SK-N-SH (cell line): ENCODE measurements at regions not wholly inside any gene's neighbourhood (a gene's known extent, or its start where the extent isn't known, plus 50 kb on each side); places are given as distances from the start of the nearest gene placed in this dataset.
"Not testable (repeated sequence)": the region's sequence is repeated elsewhere in the genome, so short reads cannot be mapped to it uniquely, and the experiment has no call there.

Source experiments
- CTCF ChIA-PET: fragments of 300-600, 350-600 bp; formaldehyde crosslinking; extraction: SDS; loops from one replicate; lab custom pipeline; 2021; lab: Yijun Ruan, JAX
- POLR2A ChIA-PET: fragments of 350-600 bp; sonication (Branson Sonifier 250); formaldehyde crosslinking; extraction: SDS; loops from one replicate; lab custom pipeline; 2020; ENCODE audit warnings: antibody characterized with exemption, inconsistent platforms; lab: Yijun Ruan, JAX
- DNase-seq: peaks from one replicate; pipeline ENCODE4 v3.0.0; 2012
- H2AFZ ChIP-seq: fragments of 200-600 bp; sonication (generic); 2 replicates; pipeline ENCODE4 v1.8.1; 2016; ENCODE audit warnings: antibody characterized with exemption, mild to moderate bottlenecking, low read depth
- H3F3A ChIP-seq: fragments of 200-600 bp; sonication (generic); replicated peaks from 2 replicates; pipeline ENCODE3; 2016; ENCODE audit warnings: antibody characterized with exemption, mild to moderate bottlenecking; ENCODE audit not compliant: insufficient read depth
- H3K27ac ChIP-seq, 2 experiments: fragments of 200-500 bp in 1 of 2; fragments of 200-600 bp in 1 of 2; sonication (Bioruptor generic) in 1 of 2; sonication (generic), shearing (Covaris generic) in 1 of 2; 2 replicates each; pipeline versions ENCODE4 v1.5.1 to v1.6.1; 2014 to 2016; ENCODE audit warnings: low read depth in 2 of 2, inconsistent platforms in 1 of 2, low read length in 1 of 2, mild to moderate bottlenecking in 1 of 2, mixed read lengths in 1 of 2
- H3K27me3 ChIP-seq: fragments of 200-600 bp; sonication (generic), shearing (Covaris generic); 2 replicates; pipeline ENCODE4 v1.6.1; 2016; ENCODE audit warnings: mixed run types; ENCODE audit not compliant: insufficient read depth
- H3K36me3 ChIP-seq, 2 experiments: fragments of 200-500 bp in 1 of 2; fragments of 200-600 bp in 1 of 2; sonication (Bioruptor generic) in 1 of 2; sonication (generic) in 1 of 2; replicated peaks in 1 of 2; 2 replicates each; pipeline versions ENCODE3 to v1.5.1; 2014 to 2016; ENCODE audit warnings: low read length in 1 of 2, mild to moderate bottlenecking in 1 of 2; ENCODE audit not compliant: insufficient read depth in 2 of 2, control insufficient read depth in 1 of 2
- H3K4me1 ChIP-seq, 2 experiments: fragments of 200-500 bp in 1 of 2; fragments of 200-600 bp in 1 of 2; sonication (Bioruptor generic) in 1 of 2; sonication (generic), shearing (Covaris generic) in 1 of 2; 2 replicates each; pipeline versions ENCODE4 v1.5.1 to v1.6.1; 2014 to 2016; ENCODE audit warnings: low read depth in 1 of 2, low read length in 1 of 2, mixed run types in 1 of 2; ENCODE audit not compliant: insufficient read depth in 2 of 2, control insufficient read depth in 1 of 2
- H3K4me2 ChIP-seq: fragments of 200-600 bp; sonication (generic), shearing (Covaris generic); 2 replicates; pipeline ENCODE4 v1.6.1; 2017; ENCODE audit warnings: mixed run types
- H3K4me3 ChIP-seq, 2 experiments: fragments of 200-500 bp in 1 of 2; fragments of 200-600 bp in 1 of 2; sonication (Bioruptor generic) in 1 of 2; sonication (generic), shearing (Covaris generic) in 1 of 2; 2 replicates each; pipeline versions ENCODE4 v1.5.1 to v1.8.1; 2014 to 2016; ENCODE audit warnings: low read depth in 2 of 2, inconsistent platforms in 1 of 2, low read length in 1 of 2, mild to moderate bottlenecking in 1 of 2, mixed read lengths in 1 of 2, moderate library complexity in 1 of 2
- H3K79me2 ChIP-seq: fragments of 200-600 bp; sonication (generic); 2 replicates; pipeline ENCODE4 v1.8.1; 2017; ENCODE audit warnings: mild to moderate bottlenecking; ENCODE audit not compliant: insufficient read depth
- H3K9ac ChIP-seq: fragments of 200-600 bp; sonication (generic); 2 replicates; pipeline ENCODE4 v1.6.1; 2017; ENCODE audit warnings: mixed run types
- H3K9me2 ChIP-seq: fragments of 200-600 bp; sonication (generic); 2 replicates; pipeline ENCODE4 v1.6.1; 2017; ENCODE audit warnings: mixed run types
- H3K9me3 ChIP-seq: fragments of 200-600 bp; sonication (generic); 2 replicates; pipeline ENCODE4 v1.6.1; 2017; ENCODE audit warnings: mixed run types, mild to moderate bottlenecking, moderate library complexity
- H4K20me1 ChIP-seq: fragments of 200-600 bp; sonication (generic); 2 replicates; pipeline ENCODE4 v1.6.1; 2017; ENCODE audit warnings: mild to moderate bottlenecking, mixed run types; ENCODE audit not compliant: insufficient read depth
- ELF1 ChIP-seq: IDR thresholded peaks from 2 replicates; pipeline ENCODE4 v1.4.0; 2012
- FOSL2 ChIP-seq: IDR thresholded peaks from 2 replicates; pipeline ENCODE4 v1.4.0; 2012; ENCODE audit warnings: low read depth, mild to moderate bottlenecking, moderate library complexity, borderline replicate concordance
- FOXM1 ChIP-seq: IDR thresholded peaks from 2 replicates; pipeline ENCODE4 v1.4.0; 2012; ENCODE audit warnings: low read depth, mild to moderate bottlenecking
- GABPA ChIP-seq: IDR thresholded peaks from 2 replicates; pipeline ENCODE4 v1.4.0; 2012; ENCODE audit warnings: low read depth, mild to moderate bottlenecking
- JUND ChIP-seq: IDR thresholded peaks from 2 replicates; pipeline ENCODE4 v1.4.0; 2012
- MEF2A ChIP-seq: IDR thresholded peaks from 2 replicates; pipeline ENCODE4 v1.4.0; 2012; ENCODE audit warnings: low read depth, borderline replicate concordance
- NFIC ChIP-seq: IDR thresholded peaks from 2 replicates; pipeline ENCODE4 v1.4.0; 2012; ENCODE audit warnings: borderline replicate concordance
- POLR2AphosphoS5 ChIP-seq: IDR thresholded peaks from 2 replicates; pipeline ENCODE4 v1.6.1; 2012; ENCODE audit warnings: low read depth, low read length
- RCOR1 ChIP-seq: fragments of 150-350 bp; IDR thresholded peaks from 2 replicates; pipeline ENCODE4 v1.6.1; 2017; ENCODE audit warnings: antibody characterized with exemption, low read length
- RFX5 ChIP-seq: IDR thresholded peaks from 2 replicates; pipeline ENCODE4 v1.6.1; 2012; ENCODE audit warnings: mild to moderate bottlenecking, improper control_type of control experiment, low read length
- SIN3A ChIP-seq: IDR thresholded peaks from 2 replicates; pipeline ENCODE4 v1.6.1; 2012; ENCODE audit warnings: low read depth, mild to moderate bottlenecking, low read length, moderate library complexity, borderline replicate concordance
- SMC3 ChIP-seq: IDR thresholded peaks from 2 replicates; pipeline ENCODE4 v1.6.1; 2012; ENCODE audit warnings: low read depth, low read length, improper control_type of control experiment
- TCF12 ChIP-seq: IDR thresholded peaks from 2 replicates; pipeline ENCODE4 v1.4.0; 2012
- WGBS: methylation state at CpG from one replicate; pipeline ENCODE4 v1.1.6; 2017; ENCODE audit warnings: low lambda C conversion rate; 5-methylcytosine and 5-hydroxymethylcytosine counted together
- TF ChIP-seq, protein P1 (sequence below): IDR thresholded peaks from 2 replicates; pipeline ENCODE4 v1.4.0; 2012; ENCODE audit warnings: low read depth, borderline replicate concordance
- TF ChIP-seq, protein P2 (sequence below): IDR thresholded peaks from 2 replicates; pipeline ENCODE4 v1.4.0; 2012; ENCODE audit warnings: low read depth
- TF ChIP-seq, protein P3 (sequence below): IDR thresholded peaks from 2 replicates; pipeline ENCODE4 v1.4.0; 2012; ENCODE audit warnings: low read depth, borderline replicate concordance
- TF ChIP-seq, protein P4 (sequence below): IDR thresholded peaks from 2 replicates; pipeline ENCODE4; 2012

DNA sequence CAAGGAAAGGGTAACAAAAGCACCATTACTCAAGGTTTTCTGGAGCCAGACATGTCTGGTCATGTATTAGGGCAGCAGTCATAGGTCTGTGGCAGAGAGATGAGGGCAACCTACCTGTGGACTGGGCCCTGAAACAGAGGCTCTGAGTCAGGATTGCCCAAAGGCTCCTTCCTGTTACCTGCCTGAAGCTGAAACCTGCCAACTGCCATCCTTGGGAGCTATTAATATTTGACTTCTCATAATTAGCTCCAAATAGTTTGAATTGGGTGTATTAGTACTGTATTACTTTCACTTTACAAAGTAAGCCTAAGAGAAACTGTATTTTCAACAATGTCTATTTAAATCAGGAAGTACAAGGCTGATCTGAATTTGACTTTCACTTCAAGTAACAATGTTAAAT lies 72.0 kb upstream of the TBX18 start:
- Histone ChIP-seq H3K9me3 (no peaks in the 10 kb centered on the region), H3K4me1 (no peaks in the 10 kb centered on the region), H4K20me1 (no peaks in the 10 kb centered on the region), H3K27ac (no peak overlapping the region), H3K79me2 (no peaks in the 10 kb centered on the region), H3K4me3 (no peak overlapping the region), H3K9me2 (no peaks in the 10 kb centered on the region), H3K27me3 (no peaks in the 10 kb centered on the region), H2AFZ (peak overlapping the region; percentile 56; the same call in 1 of the 2 replicates), H3K9ac (no peak overlapping the region), H3F3A (no peaks in the 10 kb centered on the region), H3K4me2 (no peak overlapping the region), H3K36me3 (no peaks in the 10 kb centered on the region)
- ChIA-PET POLR2A (no interaction called here), CTCF (no interaction called here)
- no peak for DNase-seq
- no peak for TF ChIP-seq RFX5
- TF ChIP-seq, protein P1, sequence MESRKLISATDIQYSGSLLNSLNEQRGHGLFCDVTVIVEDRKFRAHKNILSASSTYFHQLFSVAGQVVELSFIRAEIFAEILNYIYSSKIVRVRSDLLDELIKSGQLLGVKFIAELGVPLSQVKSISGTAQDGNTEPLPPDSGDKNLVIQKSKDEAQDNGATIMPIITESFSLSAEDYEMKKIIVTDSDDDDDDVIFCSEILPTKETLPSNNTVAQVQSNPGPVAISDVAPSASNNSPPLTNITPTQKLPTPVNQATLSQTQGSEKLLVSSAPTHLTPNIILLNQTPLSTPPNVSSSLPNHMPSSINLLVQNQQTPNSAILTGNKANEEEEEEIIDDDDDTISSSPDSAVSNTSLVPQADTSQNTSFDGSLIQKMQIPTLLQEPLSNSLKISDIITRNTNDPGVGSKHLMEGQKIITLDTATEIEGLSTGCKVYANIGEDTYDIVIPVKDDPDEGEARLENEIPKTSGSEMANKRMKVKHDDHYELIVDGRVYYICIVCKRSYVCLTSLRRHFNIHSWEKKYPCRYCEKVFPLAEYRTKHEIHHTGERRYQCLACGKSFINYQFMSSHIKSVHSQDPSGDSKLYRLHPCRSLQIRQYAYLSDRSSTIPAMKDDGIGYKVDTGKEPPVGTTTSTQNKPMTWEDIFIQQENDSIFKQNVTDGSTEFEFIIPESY = no peak
- TF ChIP-seq TCF12 = no peak
- TF ChIP-seq, protein P2, sequence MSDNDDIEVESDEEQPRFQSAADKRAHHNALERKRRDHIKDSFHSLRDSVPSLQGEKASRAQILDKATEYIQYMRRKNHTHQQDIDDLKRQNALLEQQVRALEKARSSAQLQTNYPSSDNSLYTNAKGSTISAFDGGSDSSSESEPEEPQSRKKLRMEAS = no peak

DNA sequence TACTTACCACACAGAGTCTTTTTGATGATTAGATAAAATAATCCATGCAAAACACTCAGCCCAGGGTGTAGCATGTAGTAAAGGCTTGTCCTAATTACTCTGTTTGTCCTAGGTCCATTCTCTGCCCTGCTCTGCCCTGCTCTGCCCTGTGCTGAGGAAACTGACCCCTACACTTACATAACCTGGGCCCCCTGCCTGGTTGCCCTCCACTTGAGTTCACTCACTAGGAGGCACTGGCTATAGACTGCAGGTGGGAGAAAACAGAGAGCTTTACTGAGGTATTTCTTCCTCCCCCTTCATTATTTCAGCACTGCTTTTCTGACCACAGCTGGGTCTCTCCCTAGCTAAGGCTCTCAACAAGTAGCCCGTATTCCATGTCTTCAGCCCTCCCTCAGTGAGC lies 70.9 kb upstream of the TBX18 start:
- no peaks in the 10 kb centered on the region for H3K9me3 ChIP-seq
- H2AFZ ChIP-seq = no peak overlapping the region
- H3K79me2 ChIP-seq = no peaks in the 10 kb centered on the region
- no peak overlapping the region for H3K9ac ChIP-seq
- no peak overlapping the region for H3K4me2 ChIP-seq
- no peaks in the 10 kb centered on the region for H4K20me1 ChIP-seq
- no peaks in the 10 kb centered on the region for H3K4me1 ChIP-seq
- no peak for DNase-seq
- CTCF ChIA-PET = no interaction called here
- H3F3A ChIP-seq = no peaks in the 10 kb centered on the region
- no peaks in the 10 kb centered on the region for H3K27me3 ChIP-seq
- H3K27ac ChIP-seq = no peak overlapping the region
- TF ChIP-seq, protein P3, sequence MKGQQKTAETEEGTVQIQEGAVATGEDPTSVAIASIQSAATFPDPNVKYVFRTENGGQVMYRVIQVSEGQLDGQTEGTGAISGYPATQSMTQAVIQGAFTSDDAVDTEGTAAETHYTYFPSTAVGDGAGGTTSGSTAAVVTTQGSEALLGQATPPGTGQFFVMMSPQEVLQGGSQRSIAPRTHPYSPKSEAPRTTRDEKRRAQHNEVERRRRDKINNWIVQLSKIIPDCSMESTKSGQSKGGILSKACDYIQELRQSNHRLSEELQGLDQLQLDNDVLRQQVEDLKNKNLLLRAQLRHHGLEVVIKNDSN = no peak
- no peak for TF ChIP-seq SIN3A
- no peak for TF ChIP-seq GABPA
- TF ChIP-seq TCF12 = no peak
- TF ChIP-seq, protein P4, sequence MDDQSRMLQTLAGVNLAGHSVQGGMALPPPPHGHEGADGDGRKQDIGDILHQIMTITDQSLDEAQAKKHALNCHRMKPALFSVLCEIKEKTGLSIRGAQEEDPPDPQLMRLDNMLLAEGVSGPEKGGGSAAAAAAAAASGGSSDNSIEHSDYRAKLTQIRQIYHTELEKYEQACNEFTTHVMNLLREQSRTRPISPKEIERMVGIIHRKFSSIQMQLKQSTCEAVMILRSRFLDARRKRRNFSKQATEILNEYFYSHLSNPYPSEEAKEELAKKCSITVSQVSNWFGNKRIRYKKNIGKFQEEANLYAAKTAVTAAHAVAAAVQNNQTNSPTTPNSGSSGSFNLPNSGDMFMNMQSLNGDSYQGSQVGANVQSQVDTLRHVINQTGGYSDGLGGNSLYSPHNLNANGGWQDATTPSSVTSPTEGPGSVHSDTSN = no peak
- TF ChIP-seq FOXM1 = no peak
- TF ChIP-seq SMC3 = no peak
- TF ChIP-seq JUND = no peak
- TF ChIP-seq RCOR1 = no peak
- TF ChIP-seq ELF1 = no peak
- no peak for TF ChIP-seq MEF2A
- no peak for TF ChIP-seq POLR2AphosphoS5
- no peak for TF ChIP-seq FOSL2
- no peak for TF ChIP-seq NFIC
- H3K4me3 ChIP-seq = no peak overlapping the region
- no peaks in the 10 kb centered on the region for H3K9me2 ChIP-seq
- H3K36me3 ChIP-seq = no peaks in the 10 kb centered on the region
- 0% methylated on average over 1 of the region's 1 CpG for WGBS
- POLR2A ChIA-PET = no interaction called here

DNA sequence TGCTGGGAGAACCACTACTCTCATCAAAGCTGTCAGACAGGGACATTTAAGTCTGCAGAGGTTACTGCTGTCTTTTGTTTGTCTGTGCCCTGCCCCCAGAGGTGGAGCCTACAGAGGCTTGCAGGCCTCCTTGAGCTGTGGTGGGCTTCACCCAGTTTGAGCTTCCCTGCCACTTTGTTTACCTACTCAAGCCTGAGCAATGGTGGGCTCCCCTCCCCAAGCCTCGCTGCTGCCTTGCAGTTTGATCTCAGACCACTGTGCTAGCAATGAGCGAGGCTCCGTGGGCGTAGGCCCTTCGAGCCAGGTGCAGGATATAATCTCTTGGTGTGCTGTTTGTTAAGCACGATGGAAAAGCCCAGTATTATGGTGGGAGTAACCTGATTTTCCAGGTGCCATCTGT lies 67.5 kb upstream of the TBX18 start:
- H2AFZ ChIP-seq, POLR2A ChIA-PET, H3K4me2 ChIP-seq, H3K36me3 ChIP-seq, H3K9me2 ChIP-seq, H3F3A ChIP-seq, DNase-seq, CTCF ChIA-PET, H3K9me3 ChIP-seq, H3K27ac ChIP-seq, H3K27me3 ChIP-seq, H3K4me3 ChIP-seq, H3K4me1 ChIP-seq, H4K20me1 ChIP-seq, H3K79me2 ChIP-seq, H3K9ac ChIP-seq: not testable (repeated sequence)
- 10% methylated on average over 6 of the region's 6 CpGs for WGBS
